ENCODE measurements at regions not wholly inside any gene's neighbourhood (a gene's known extent, or its start where the extent isn't known, plus 50 kb on each side); places are given as distances from the start of the nearest gene placed in this dataset.

DNA sequence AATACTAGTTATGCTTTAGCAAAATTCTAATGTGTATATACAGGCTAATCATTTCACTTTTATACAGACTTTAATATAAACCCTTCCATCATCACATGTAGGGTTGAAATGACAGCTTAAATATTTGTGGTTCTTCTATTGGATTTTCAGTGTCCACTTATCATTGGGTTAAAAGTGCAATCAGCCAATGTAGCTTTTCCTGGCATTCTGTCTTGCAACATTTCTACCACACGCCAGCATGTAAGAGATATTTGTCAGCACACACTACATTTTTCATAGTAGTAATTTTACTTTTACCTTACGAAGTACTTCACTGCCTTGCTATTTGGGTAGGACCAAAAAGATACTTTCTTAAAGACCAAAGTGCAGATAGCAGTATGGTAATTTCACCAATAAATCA lies 252.0 kb downstream of the TBX18 start:
- H3K79me1 ChIP-seq (ENCODE audit: low read length) = no peaks in the 10 kb centered on the region
- no peak overlapping the region for H4K8ac ChIP-seq (ENCODE audit: low read depth, low read length)
- H3K9me3 ChIP-seq (ENCODE audit: insufficient read depth, low read depth, low read length) = no peaks in the 10 kb centered on the region
- DNase-seq = peak in 1 of 2 donors; percentile 8
- no peak overlapping the region for H3K9ac ChIP-seq (ENCODE audit: low read length)
- H3K18ac ChIP-seq (ENCODE audit: low read length) = no peak overlapping the region
- no CpG with 5 or more reads among the region's 2 CpGs for WGBS (ENCODE audit: extremely low coverage, insufficient coverage, insufficient read length)
- H3K27ac ChIP-seq (ENCODE audit: low read depth, low read length) = no peak overlapping the region
- H3K23ac ChIP-seq (ENCODE audit: low read length) = no peak overlapping the region
- H3K4me2 ChIP-seq (ENCODE audit: low read length) = no peak overlapping the region
- no peak overlapping the region for H2BK12ac ChIP-seq (ENCODE audit: low read length)
- no peak overlapping the region for H3K14ac ChIP-seq (ENCODE audit: low read length)
- H3K36me3 ChIP-seq (ENCODE audit: control insufficient read depth in 1 of 2, insufficient read depth in 2 of 2, low read length in 2 of 2) = no peaks in the 10 kb centered on the region
- no peak overlapping the region for H2BK120ac ChIP-seq (ENCODE audit: insufficient read depth, low read length, poor library complexity)
- H4K91ac ChIP-seq (ENCODE audit: low read depth, low read length) = no peak overlapping the region
- H2AK5ac ChIP-seq (ENCODE audit: low read length) = no peak overlapping the region
- no peak overlapping the region for H3K4me3 ChIP-seq (ENCODE audit: low read depth, low read length)
- H2BK5ac ChIP-seq (ENCODE audit: low read depth, low read length, poor library complexity) = no peak overlapping the region
- H4K12ac ChIP-seq (ENCODE audit: low read depth, low read length) = no peak overlapping the region
- H3K4ac ChIP-seq (ENCODE audit: low read depth, low read length) = no peak overlapping the region
- H3K79me2 ChIP-seq (ENCODE audit: control insufficient read depth, insufficient read depth, low read length, poor library complexity) = no peaks in the 10 kb centered on the region
- no peaks in the 10 kb centered on the region for H3K27me3 ChIP-seq (ENCODE audit: insufficient read depth, low read length)
- no peak overlapping the region for H2AFZ ChIP-seq (ENCODE audit: insufficient read depth, low read length, poor library complexity)
- no peaks in the 10 kb centered on the region for H3K4me1 ChIP-seq (ENCODE audit: control insufficient read depth in 1 of 2, insufficient read depth in 2 of 2, low read length in 2 of 2)

DNA sequence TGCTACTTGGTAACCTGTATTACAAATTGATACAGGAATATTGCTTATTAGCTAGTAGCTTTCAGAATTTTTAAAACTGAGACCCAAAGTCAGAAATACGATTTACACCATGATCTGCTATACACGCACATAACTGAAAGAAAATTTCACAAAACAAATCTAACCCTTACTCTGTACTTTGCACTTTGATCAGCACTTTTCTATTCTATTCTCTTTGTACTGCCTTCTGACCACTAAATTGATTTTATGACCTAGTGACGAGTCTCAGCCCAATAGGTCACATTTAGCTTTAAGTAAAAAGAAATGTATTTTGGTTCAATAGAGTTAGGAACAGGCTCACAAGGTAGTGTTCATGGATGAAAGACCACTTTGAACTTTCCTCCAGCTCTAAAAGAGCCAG lies 252.5 kb downstream of the TBX18 start:
- no peak overlapping the region for H2BK12ac ChIP-seq (ENCODE audit: low read length)
- no CpG with 5 or more reads among the region's 3 CpGs for WGBS (ENCODE audit: extremely low coverage, insufficient coverage, insufficient read length)
- H3K79me2 ChIP-seq (ENCODE audit: control insufficient read depth, insufficient read depth, low read length, poor library complexity) = no peaks in the 10 kb centered on the region
- no peak overlapping the region for H3K27ac ChIP-seq (ENCODE audit: low read depth, low read length)
- H2BK5ac ChIP-seq (ENCODE audit: low read depth, low read length, poor library complexity) = no peak overlapping the region
- no peak overlapping the region for H3K4ac ChIP-seq (ENCODE audit: low read depth, low read length)
- no peak for DNase-seq
- H3K4me2 ChIP-seq (ENCODE audit: low read length) = no peak overlapping the region
- no peak overlapping the region for H4K12ac ChIP-seq (ENCODE audit: low read depth, low read length)
- H3K4me1 ChIP-seq (ENCODE audit: control insufficient read depth in 1 of 2, insufficient read depth in 2 of 2, low read length in 2 of 2) = no peaks in the 10 kb centered on the region
- H3K27me3 ChIP-seq (ENCODE audit: insufficient read depth, low read length) = no peaks in the 10 kb centered on the region
- no peak overlapping the region for H3K23ac ChIP-seq (ENCODE audit: low read length)
- no peak overlapping the region for H4K8ac ChIP-seq (ENCODE audit: low read depth, low read length)
- H4K91ac ChIP-seq (ENCODE audit: low read depth, low read length) = no peak overlapping the region
- no peak overlapping the region for H2AFZ ChIP-seq (ENCODE audit: insufficient read depth, low read length, poor library complexity)
- H3K14ac ChIP-seq (ENCODE audit: low read length) = no peak overlapping the region
- H3K4me3 ChIP-seq (ENCODE audit: low read depth, low read length) = no peak overlapping the region
- no peak overlapping the region for H3K18ac ChIP-seq (ENCODE audit: low read length)
- H2AK5ac ChIP-seq (ENCODE audit: low read length) = no peak overlapping the region
- no peak overlapping the region for H2BK120ac ChIP-seq (ENCODE audit: insufficient read depth, low read length, poor library complexity)
- no peaks in the 10 kb centered on the region for H3K9me3 ChIP-seq (ENCODE audit: insufficient read depth, low read depth, low read length)
- no peak overlapping the region for H3K9ac ChIP-seq (ENCODE audit: low read length)
- no peaks in the 10 kb centered on the region for H3K36me3 ChIP-seq (ENCODE audit: control insufficient read depth in 1 of 2, insufficient read depth in 2 of 2, low read length in 2 of 2)
- H3K79me1 ChIP-seq (ENCODE audit: low read length) = no peaks in the 10 kb centered on the region

GRCh38 chr6:84508981-84509380 lies 255.4 kb downstream of the TBX18 start:
- DNase-seq = no peak
- no peaks in the 10 kb centered on the region for H3K4me1 ChIP-seq (ENCODE audit: control insufficient read depth in 1 of 2, insufficient read depth in 2 of 2, low read length in 2 of 2)
- no peak overlapping the region for H4K8ac ChIP-seq (ENCODE audit: low read depth, low read length)
- H2BK120ac ChIP-seq (ENCODE audit: insufficient read depth, low read length, poor library complexity) = no peak overlapping the region
- no peaks in the 10 kb centered on the region for H3K9me3 ChIP-seq (ENCODE audit: insufficient read depth, low read depth, low read length)
- H3K36me3 ChIP-seq (ENCODE audit: control insufficient read depth in 1 of 2, insufficient read depth in 2 of 2, low read length in 2 of 2) = no peaks in the 10 kb centered on the region
- no peak overlapping the region for H2AK5ac ChIP-seq (ENCODE audit: low read length)
- H3K9ac ChIP-seq (ENCODE audit: low read length) = no peak overlapping the region
- no peak overlapping the region for H3K4me3 ChIP-seq (ENCODE audit: low read depth, low read length)
- no peak overlapping the region for H2BK12ac ChIP-seq (ENCODE audit: low read length)
- H3K4ac ChIP-seq (ENCODE audit: low read depth, low read length) = no peak overlapping the region
- no peak overlapping the region for H3K4me2 ChIP-seq (ENCODE audit: low read length)
- no peak overlapping the region for H2BK5ac ChIP-seq (ENCODE audit: low read depth, low read length, poor library complexity)
- H3K18ac ChIP-seq (ENCODE audit: low read length) = no peak overlapping the region
- H3K79me2 ChIP-seq (ENCODE audit: control insufficient read depth, insufficient read depth, low read length, poor library complexity) = no peaks in the 10 kb centered on the region
- no peak overlapping the region for H3K23ac ChIP-seq (ENCODE audit: low read length)
- no peaks in the 10 kb centered on the region for H3K27me3 ChIP-seq (ENCODE audit: insufficient read depth, low read length)
- no peak overlapping the region for H3K27ac ChIP-seq (ENCODE audit: low read depth, low read length)
- no peak overlapping the region for H4K12ac ChIP-seq (ENCODE audit: low read depth, low read length)
- H4K91ac ChIP-seq (ENCODE audit: low read depth, low read length) = no peak overlapping the region
- no peak overlapping the region for H3K14ac ChIP-seq (ENCODE audit: low read length)
- no peak overlapping the region for H2AFZ ChIP-seq (ENCODE audit: insufficient read depth, low read length, poor library complexity)
- no peaks in the 10 kb centered on the region for H3K79me1 ChIP-seq (ENCODE audit: low read length)

DNA sequence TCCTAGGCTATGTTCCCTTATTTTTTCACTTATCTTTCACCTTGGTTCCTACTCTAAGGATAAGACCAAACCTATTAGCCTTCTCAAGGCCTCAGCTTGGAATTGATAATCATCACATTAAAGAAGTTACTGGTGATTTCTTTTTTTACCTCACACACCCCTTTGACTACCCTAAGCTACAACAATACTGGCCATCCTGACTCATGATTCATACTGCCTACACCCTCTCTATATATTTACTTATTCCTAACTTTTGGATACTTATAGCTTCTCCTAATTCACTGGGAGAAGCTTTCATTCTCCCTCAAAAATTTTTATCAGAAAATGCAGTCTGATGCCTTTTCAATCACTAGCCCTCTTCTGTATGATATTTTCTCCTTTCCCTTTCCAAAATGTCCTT lies 256.1 kb downstream of the TBX18 start:
- H3K79me1 ChIP-seq (ENCODE audit: low read length) = no peaks in the 10 kb centered on the region
- H2BK12ac ChIP-seq (ENCODE audit: low read length) = no peak overlapping the region
- H2BK120ac ChIP-seq (ENCODE audit: insufficient read depth, low read length, poor library complexity) = no peak overlapping the region
- no peaks in the 10 kb centered on the region for H3K4me1 ChIP-seq (ENCODE audit: control insufficient read depth in 1 of 2, insufficient read depth in 2 of 2, low read length in 2 of 2)
- H3K14ac ChIP-seq (ENCODE audit: low read length) = no peak overlapping the region
- no peak overlapping the region for H2AK5ac ChIP-seq (ENCODE audit: low read length)
- no peak overlapping the region for H3K4me3 ChIP-seq (ENCODE audit: low read depth, low read length)
- no peak overlapping the region for H2AFZ ChIP-seq (ENCODE audit: insufficient read depth, low read length, poor library complexity)
- no peak overlapping the region for H3K9ac ChIP-seq (ENCODE audit: low read length)
- H4K12ac ChIP-seq (ENCODE audit: low read depth, low read length) = no peak overlapping the region
- H3K18ac ChIP-seq (ENCODE audit: low read length) = no peak overlapping the region
- H4K91ac ChIP-seq (ENCODE audit: low read depth, low read length) = no peak overlapping the region
- no peak overlapping the region for H3K4ac ChIP-seq (ENCODE audit: low read depth, low read length)
- no peaks in the 10 kb centered on the region for H3K27me3 ChIP-seq (ENCODE audit: insufficient read depth, low read length)
- H3K36me3 ChIP-seq (ENCODE audit: control insufficient read depth in 1 of 2, insufficient read depth in 2 of 2, low read length in 2 of 2) = no peaks in the 10 kb centered on the region
- H2BK5ac ChIP-seq (ENCODE audit: low read depth, low read length, poor library complexity) = no peak overlapping the region
- H3K9me3 ChIP-seq (ENCODE audit: insufficient read depth, low read depth, low read length) = no peaks in the 10 kb centered on the region
- H3K79me2 ChIP-seq (ENCODE audit: control insufficient read depth, insufficient read depth, low read length, poor library complexity) = no peaks in the 10 kb centered on the region
- H3K27ac ChIP-seq (ENCODE audit: low read depth, low read length) = no peak overlapping the region
- no peak overlapping the region for H3K4me2 ChIP-seq (ENCODE audit: low read length)
- DNase-seq = no peak
- H4K8ac ChIP-seq (ENCODE audit: low read depth, low read length) = no peak overlapping the region
- no peak overlapping the region for H3K23ac ChIP-seq (ENCODE audit: low read length)

DNA sequence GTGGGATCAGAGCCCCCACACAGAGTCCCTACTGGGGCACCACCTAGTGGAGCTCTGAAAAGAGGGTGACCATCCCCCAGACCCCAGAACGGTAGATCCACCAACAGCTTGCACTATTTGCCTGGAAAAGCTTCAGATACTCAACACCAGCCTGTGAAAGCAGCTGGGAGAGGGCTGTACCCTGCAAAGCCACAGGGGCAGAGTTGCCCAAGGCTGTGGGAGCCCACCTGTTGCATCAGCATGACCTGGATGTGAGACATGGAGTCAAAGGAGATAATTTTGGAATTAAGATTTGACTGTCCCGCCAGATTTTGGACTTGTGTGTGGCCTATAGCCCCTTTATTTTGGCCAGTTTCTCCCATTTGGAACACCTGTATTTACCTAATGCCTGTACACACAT lies 260.4 kb downstream of the TBX18 start:
- Histone ChIP-seq H4K91ac (ENCODE audit: low read depth, low read length) (no peak overlapping the region), H3K9me3 (ENCODE audit: insufficient read depth, low read depth, low read length) (no peaks in the 10 kb centered on the region), H3K27me3 (ENCODE audit: insufficient read depth, low read length) (no peaks in the 10 kb centered on the region), H2BK12ac (ENCODE audit: low read length) (no peak overlapping the region), H3K18ac (ENCODE audit: low read length) (no peak overlapping the region), H3K4me2 (ENCODE audit: low read length) (no peak overlapping the region), H3K4me1 (ENCODE audit: control insufficient read depth in 1 of 2, insufficient read depth in 2 of 2, low read length in 2 of 2) (no peaks in the 10 kb centered on the region), H2AFZ (ENCODE audit: insufficient read depth, low read length, poor library complexity) (no peak overlapping the region), H3K79me2 (ENCODE audit: control insufficient read depth, insufficient read depth, low read length, poor library complexity) (no peaks in the 10 kb centered on the region), H3K9ac (ENCODE audit: low read length) (no peak overlapping the region), H3K14ac (ENCODE audit: low read length) (no peak overlapping the region), H3K27ac (ENCODE audit: low read depth, low read length) (no peak overlapping the region), H3K4me3 (ENCODE audit: low read depth, low read length) (no peak overlapping the region), H2AK5ac (ENCODE audit: low read length) (no peak overlapping the region), H3K36me3 (ENCODE audit: control insufficient read depth in 1 of 2, insufficient read depth in 2 of 2, low read length in 2 of 2) (no peaks in the 10 kb centered on the region), H3K4ac (ENCODE audit: low read depth, low read length) (no peak overlapping the region), H4K8ac (ENCODE audit: low read depth, low read length) (no peak overlapping the region), H2BK5ac (ENCODE audit: low read depth, low read length, poor library complexity) (no peak overlapping the region), H3K23ac (ENCODE audit: low read length) (no peak overlapping the region), H3K79me1 (ENCODE audit: low read length) (no peaks in the 10 kb centered on the region), H4K12ac (ENCODE audit: low read depth, low read length) (no peak overlapping the region), H2BK120ac (ENCODE audit: insufficient read depth, low read length, poor library complexity) (no peak overlapping the region)
- no peak for DNase-seq
- no CpG with 5 or more reads among the region's 2 CpGs for WGBS (ENCODE audit: extremely low coverage, insufficient coverage, insufficient read length)

All from trophoblast cell (in vitro differentiated cells and primary cell).